Fibroblast of mammary gland (primary cell): ENCODE measurements at regions not wholly inside any gene's neighbourhood (a gene's known extent, or its start where the extent isn't known, plus 50 kb on each side); places are given as distances from the start of the nearest gene placed in this dataset.

Source experiments
- DNase-seq: peaks from one replicate; pipeline ENCODE4 v3.0.0-alpha.2; 2010; ENCODE audit warnings: low read depth
- H3K4me3 ChIP-seq: 2 replicates; pipeline ENCODE4 v1.5.1; 2011; ENCODE audit warnings: low read depth, mild to moderate bottlenecking, low read length, moderate library complexity; ENCODE audit not compliant: control insufficient read depth
- TF ChIP-seq, protein P1 (sequence below): conservative IDR thresholded peaks from 2 replicates; pipeline ENCODE4 v1.5.1; 2011; ENCODE audit warnings: low read depth, low read length, inconsistent platforms; ENCODE audit not compliant: control insufficient read depth, insufficient read depth

DNA sequence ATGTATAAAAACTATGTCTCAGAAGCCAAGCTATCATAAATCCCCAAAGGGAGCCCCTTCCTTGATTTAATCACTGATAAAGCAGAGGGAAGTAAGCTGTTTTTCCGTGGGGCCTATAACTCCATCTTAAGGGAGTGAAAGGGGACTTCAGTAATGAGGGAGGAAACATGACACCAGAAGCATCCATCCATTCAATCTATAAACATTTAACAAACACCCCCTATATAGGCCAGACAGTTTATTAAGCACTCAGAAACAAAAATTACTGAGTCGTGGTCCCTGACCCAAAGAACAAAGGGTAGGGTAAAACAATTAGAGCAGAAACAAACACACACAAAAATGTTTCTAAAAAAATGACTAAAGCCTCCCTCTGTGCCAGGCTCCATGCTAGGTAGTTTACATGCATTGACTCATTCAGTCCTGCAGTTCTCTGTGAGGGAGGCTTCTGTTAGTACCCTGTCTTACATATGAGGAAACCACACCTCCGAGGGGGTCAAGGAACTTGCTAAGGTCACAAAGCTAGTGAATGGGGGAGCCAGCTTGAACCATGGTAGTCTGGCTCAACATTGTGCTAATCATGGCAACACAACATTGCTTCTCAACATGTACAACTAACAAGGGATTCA, 472.1 kb downstream of the CDH2 start:
- no peak overlapping the region for H3K4me3 ChIP-seq
- no peak for DNase-seq
- TF ChIP-seq, protein P1, sequence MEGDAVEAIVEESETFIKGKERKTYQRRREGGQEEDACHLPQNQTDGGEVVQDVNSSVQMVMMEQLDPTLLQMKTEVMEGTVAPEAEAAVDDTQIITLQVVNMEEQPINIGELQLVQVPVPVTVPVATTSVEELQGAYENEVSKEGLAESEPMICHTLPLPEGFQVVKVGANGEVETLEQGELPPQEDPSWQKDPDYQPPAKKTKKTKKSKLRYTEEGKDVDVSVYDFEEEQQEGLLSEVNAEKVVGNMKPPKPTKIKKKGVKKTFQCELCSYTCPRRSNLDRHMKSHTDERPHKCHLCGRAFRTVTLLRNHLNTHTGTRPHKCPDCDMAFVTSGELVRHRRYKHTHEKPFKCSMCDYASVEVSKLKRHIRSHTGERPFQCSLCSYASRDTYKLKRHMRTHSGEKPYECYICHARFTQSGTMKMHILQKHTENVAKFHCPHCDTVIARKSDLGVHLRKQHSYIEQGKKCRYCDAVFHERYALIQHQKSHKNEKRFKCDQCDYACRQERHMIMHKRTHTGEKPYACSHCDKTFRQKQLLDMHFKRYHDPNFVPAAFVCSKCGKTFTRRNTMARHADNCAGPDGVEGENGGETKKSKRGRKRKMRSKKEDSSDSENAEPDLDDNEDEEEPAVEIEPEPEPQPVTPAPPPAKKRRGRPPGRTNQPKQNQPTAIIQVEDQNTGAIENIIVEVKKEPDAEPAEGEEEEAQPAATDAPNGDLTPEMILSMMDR: no peak

DNA sequence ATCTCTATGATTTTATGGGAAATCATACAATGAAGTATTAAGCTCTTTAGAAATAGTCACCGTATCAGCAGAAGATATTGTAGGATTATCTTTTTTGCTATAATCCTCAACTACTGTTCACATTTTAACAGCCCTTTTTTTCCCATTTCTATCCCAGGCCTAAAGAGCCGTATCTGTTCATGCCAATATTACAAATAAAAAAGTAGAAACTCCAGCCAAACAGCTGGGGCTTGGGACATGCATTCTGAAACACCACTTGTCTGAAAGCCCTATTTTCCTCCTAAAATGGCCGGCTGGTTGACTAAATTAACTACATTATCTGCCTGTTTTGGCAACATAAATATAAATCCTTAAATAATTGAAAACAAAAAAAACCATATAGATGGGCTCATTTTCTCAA, 477.8 kb downstream of the CDH2 start:
- no peak for DNase-seq
- TF ChIP-seq, protein P1: no peak
- H3K4me3 ChIP-seq: no peak overlapping the region

DNA sequence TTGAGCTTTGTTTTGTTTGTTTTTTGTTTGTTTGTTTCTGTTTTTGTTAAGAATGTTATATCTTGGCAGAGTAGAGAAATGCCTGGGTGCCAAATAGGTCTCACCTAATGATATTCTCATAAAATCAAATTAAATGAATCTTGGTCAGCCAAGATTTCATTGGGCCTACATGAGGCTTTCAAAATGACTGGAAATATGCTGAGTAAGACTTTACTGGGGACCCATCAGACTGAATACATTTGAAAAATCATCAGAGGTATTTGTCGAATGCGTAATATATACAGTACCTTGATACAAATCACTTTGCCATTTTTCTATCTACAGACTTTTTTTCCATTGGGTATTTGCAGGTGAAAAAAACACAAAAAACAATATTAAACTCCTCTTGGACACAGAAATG, 480.8 kb downstream of the CDH2 start:
- DNase-seq: no peak
- TF ChIP-seq, protein P1: no peak
- no peak overlapping the region for H3K4me3 ChIP-seq

DNA sequence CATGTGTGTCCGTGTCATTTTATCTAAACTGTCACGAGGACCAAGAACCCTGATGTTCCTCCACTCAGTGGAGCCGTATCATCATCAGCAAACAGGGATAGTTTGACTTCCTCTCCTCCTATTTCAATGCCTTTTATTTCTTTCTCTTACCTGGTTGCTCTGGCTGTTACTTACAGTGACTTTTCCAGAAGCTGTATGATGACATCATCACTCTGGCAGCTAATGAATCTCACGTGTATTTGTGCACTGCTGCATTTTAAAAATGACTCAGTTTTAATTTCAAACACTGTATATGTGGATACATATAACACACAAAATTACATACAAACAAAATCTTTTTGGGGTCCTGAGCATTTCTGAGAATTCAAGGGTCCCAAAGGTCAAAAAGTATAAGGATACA, 481.4 kb downstream of the CDH2 start:
- TF ChIP-seq, protein P1: no peak
- DNase-seq: no peak
- H3K4me3 ChIP-seq: no peak overlapping the region

DNA sequence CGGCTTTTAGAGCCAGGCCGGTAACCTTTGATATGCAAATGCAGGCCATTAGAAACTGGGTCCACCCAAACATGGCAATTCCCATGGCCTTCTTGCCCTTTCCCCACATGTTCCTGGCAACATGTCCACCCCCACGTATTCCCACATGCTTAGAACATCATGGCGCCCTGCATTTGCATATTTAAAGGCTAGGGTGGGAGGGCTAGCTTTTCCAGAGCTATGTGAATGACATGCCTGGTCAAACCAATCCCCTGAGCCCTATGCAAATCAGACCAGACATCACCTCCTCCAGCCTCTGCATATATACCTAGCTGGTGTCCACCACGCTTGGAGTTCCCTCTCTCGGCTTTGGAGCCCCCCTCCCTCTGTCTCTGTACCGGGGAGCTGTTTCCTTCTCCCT, 481.9 kb downstream of the CDH2 start:
- no peak overlapping the region for H3K4me3 ChIP-seq
- no peak for DNase-seq
- TF ChIP-seq, protein P1: no peak

DNA sequence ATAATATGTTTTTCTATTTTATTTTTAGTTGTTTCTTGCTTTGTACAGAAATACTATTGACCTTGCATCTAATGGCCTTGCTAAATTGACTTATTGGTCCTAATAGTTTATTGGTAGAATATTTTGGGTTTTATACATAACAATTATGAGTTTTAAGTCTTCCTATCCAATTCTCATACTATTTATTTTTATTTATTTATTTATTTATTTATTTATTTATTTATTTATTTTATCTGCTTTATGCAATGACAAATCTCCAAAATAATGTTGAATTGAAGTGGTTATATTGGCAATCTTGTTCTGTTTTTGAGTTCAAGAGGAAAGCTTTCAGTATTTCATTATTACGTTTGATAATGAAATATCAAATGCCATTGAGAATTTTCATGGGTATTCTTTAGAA, 488.3 kb downstream of the CDH2 start:
- TF ChIP-seq, protein P1: no peak
- no peak for DNase-seq
- no peak overlapping the region for H3K4me3 ChIP-seq
